GM19467 (cell line): ENCODE measurements at regions not wholly inside any gene's neighbourhood (a gene's known extent, or its start where the extent isn't known, plus 50 kb on each side); places are given as distances from the start of the nearest gene placed in this dataset.

Experiments used
- ATAC-seq: cut with Tn5 transposase; IDR thresholded peaks from one replicate; pipeline ENCODE4 v1.9.1; 2021; ENCODE audit warnings: mild to moderate bottlenecking, moderate library complexity; ENCODE audit not compliant: unreplicated experiment

DNA sequence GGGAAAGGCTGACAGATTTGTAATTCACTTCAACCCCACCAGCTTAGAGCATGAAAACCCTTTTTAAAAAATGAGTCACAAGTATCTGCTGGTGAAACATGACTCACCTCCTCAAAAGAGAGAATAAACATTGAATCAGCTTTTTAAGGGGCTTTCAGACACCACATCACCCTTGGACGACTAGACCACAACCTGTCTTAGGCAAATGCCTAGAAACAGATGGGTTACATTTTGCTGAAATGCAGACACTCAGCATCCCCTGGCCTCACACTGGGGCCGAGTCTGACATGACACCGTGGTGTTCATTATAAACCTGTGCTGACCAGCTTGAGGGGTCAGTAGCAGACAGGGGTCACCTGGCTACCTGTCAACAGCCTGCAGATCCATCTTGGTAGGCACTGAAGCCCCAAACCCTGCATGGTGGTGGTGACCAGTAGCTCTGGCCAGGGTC lies 175.3 kb upstream of the CST7 start:
- peak; percentile 62 for ATAC-seq

DNA sequence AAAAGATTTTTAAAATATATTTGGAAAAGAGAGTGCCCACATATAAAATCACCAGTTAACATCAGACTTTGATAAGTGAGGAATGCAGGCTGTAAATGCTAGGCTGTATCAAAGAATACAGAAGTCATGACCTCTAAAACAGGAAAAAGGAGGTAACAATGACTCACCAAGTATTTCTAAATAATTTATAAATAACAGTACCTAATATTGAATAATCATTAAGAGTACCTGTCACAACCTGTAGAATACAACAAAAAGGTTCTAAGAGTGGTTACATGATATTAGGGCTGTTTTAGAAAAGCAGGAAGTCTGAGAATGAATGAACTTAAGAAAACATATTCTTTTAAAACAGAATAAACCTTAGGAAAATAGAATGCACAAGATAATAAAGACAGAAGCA lies 173.1 kb upstream of the CST7 start:
- no peak for ATAC-seq

DNA sequence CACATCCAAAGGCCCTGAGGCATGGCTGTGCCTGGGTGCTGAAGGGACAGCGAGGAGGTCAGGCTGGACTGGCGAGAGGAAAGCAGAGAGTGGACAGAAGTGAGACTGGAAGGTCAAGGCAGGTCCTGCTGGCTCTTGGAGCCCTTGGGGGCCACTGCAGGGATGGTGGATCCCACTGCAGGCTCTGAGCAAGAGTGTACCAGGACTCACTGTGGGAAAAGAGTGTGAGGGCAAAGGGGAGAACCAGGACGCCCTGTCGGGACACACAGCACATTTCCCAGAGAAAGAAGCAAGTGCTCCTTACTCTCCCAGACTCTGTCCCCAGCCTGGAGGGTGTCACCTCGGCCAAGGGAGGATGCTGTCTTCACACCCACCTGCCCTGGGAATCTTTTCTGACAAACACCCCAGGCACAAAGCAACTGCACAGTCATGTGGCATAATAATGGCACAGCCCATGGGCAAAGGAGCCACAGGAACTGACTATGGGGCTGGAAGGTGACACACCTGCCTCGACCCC lies 172.3 kb upstream of the CST7 start:
- no peak for ATAC-seq

DNA sequence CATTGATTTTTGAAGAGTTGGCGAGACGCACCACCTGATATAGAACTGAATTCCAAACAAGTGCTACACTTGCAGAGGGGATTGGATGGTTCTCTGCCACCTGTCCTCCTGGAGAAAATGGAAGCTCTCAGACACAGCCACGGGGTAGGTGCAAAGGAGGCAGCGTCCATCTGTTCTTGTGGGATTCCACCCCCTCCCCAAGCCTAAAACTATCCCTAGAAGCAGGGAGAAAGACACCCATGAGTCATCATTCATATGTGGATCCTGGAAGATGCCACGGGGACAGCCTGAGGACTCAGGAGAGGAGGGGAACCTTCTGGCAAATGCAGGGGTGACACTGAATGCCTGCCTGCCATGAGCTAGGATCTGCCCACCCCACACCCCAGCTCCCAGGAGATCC lies 171.3 kb upstream of the CST7 start:
- ATAC-seq, result no peak

DNA sequence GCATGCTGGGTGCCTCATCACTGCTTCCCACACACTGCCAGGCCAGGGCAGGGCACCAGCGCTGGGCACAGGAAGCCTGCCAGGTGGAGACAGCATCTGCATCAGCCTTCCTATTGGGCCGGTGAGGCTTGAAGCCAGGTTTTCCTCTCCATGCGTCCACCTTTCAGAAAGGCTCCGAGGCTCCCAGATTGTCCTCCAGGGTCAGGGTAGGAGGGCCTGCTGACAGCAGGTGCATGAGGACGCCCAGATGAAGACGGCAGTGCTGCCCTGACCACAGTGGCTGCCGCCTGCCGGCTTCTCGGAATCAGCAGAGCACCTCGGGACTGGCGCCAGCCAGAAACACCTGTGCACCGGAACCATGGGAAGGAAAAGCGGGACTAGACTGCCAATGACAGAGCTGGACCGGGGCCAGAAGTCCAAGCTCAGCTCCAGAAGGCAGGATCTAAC lies 170.5 kb upstream of the CST7 start:
- no peak for ATAC-seq

DNA sequence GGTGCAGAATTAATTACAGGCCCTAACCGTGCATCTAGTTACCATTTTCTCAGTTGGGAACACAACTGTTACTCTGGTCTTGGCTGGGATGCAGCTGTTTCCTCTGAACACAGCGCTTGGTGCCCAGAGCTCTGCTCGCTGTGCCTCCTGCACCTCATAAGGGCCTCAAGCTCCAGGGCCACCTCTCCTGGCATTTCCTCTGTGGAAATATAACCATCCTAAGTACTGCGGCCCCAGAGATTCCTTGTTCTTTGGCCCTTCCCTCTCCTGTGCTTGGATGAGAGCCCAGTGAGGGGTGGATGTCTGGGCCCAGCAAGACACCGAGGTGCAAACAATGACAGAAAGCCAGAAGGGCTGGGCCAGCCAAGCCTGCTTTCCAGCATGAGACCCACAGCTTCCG lies 169.9 kb upstream of the CST7 start:
- no peak for ATAC-seq

- no peak for ATAC-seq
Measured at GRCh38 chr20:24779946-24780345, 169.1 kb upstream of the CST7 start.

DNA sequence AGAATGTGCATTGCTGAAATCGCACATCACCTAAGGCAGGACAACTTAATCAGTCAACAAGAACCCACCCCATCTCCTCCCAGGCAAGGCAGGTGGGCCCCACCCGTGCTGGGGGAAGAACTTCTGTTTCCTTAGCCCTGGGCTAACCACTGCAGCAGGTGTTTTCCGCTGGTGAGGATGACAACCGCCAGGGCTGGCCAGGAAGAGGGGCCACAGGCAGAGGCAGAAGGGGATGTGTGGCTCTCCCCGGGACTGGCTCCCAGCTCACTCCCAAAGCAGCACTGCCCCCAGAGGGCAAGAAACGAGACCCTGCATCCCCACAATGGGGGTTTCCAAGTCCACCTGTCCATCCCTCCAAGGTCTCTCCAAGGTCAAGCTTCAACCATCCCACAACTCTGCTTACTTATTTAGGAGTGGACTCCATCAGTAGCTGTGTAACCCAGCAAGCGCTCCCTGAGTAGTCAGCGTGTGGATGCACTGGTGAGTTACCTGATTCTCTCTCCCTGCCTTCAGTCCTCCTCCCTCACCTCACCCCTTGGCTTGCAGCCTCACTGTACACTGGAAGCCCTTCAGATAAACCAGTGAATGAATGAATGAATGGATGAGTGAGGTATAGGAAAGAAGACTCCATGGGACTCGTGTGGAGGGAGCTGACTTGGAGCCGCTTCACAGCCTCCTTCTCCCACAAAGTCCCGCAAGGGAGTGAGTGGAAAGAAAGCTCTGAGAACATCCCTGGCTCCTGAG lies 168.2 kb upstream of the CST7 start:
- ATAC-seq, result no peak

DNA sequence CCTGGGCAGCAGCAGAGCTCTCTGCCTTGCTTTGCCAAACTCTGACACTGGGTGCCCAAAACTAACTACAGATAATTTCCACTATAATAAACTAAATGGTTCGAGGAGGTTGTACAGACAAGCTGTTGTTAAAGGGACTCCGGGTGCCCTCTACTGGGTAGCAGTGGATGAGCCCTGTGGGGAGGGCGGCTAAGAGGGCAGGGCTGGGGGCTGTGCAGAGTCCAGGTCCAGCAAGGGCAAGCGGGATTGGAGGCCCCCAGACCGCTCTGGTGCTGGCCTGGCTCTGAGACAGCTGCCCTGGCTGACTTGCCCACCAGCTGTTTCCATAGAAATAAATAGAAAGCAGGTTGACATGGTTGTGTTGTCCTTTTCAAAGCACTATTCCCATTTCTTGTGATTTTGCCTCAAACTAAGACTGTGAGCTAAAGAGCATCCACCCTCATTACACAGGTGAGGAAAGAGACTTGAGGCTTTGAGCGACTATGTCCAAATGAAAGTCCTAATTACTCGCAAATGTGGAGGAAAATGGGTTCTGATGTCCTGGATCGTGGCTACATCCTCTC lies 167.6 kb upstream of the CST7 start:
- no peak for ATAC-seq

DNA sequence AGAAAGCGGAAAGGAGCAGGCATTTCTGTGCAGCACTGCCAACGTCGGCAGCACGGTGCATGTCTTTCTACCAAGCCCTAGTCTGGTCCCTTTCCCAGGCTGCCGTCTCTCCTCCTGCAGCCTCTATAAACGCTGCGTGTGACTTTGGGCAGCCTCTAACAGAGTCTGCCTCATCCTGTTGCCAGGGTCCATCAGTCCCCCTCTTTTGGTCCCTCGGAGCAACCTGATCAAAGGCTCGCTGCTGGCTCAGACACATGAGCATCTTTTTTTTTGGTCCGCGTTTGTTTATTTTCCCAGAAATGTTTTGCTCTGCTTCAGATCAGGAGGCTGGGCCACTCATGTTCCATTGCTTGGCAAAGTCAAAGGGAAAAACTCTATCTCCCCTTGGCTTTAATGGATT lies 166.8 kb upstream of the CST7 start:
- ATAC-seq, result no peak

DNA sequence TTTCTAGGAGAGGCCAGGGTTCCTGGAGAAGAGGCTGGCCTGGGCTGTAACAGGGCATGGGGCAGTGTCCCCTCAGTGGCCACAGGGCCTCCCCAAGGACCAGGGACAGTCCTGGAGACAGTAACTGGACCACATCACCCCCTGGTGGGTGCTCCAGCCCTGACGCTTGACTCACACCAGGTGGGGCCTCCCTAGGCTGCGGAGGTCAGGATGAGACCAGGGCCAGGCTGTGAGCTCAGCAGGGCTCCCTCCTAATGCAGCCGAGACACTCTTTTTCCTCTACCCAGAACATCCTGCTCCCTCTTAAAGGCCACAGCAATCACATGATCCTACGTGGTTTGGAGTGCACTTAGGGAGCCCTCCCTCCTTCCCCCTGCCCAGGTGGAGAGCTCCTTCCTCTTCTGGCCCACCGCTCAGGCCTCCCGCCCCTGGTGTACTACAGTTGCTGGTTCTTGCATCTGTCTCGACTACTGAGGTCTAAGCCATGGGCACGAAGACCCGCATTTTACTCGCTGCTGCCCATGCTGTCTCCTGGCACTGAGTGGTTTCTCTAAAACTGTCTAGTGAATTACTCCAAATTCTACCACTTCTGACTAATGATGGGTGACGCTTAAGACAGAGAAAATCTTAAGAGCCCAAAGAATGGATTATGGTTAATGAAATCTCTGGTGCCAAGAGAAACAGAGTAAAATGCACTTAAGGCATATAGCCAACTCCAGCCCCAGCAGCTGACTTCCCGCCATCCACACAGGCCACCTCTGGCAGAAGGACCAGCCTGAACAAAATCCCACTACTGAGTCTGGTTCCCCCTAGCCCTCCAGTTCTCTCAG lies 166.1 kb upstream of the CST7 start:
- ATAC-seq, result no peak

DNA sequence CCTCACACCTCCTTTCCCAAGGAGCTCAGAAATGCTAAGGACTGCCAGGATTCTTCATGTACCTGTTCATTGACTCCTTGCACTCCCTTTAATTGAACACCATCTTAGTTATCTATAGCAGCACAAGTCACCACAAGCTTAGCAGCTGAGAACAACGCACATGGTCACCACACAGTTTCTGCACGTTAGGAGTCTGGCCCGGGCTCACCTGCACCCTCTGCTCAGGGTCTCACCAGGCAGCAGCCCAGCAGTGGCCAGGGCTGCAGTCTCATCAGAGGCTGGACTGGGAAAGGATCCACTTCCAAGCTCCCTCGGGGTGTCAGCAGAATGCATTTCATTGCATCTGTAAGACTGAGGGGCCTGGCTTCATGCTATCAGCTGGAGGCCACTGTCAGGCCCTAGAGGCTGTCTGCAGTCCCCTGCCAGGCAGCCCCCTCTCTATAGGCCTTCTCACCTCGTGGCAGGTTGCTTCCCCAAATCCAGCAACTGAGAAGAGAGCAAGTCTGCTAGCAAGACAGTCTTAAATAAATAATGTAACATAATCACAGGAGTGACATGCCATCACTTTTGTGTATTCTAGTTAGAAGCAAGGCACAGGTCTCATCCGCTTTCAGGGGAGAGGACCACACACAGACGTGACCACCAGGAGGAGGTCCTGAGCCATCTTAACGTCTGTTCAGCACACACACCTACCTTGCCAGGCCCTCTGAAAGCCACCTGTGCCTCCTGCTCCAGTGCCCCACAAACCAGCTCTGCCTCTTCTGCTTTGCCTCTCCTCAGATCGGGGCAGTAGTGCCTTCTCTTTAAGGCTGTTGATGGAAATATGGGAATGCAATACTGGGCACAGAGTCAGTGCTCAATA lies 165.2 kb upstream of the CST7 start:
- ATAC-seq, result peak; percentile 50

DNA sequence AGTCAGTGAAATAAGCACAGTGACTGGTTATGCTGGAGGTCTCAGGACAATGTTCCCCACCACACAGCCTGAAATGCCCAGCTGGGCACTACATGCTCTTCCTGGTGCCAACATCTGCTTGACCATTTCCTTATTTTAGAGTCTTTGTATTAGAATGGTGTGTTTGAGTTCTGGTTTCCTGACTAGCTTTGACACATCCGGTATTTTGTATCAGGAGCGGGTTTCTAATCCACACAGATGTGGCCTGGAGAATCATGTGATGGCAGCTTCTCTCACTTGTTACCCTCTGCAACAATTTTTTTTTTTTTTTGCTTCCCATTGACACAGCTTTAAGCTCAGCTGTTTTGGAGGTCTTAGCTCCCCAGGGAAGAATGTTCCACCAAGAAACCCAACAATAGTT lies 164.5 kb upstream of the CST7 start:
- ATAC-seq, result peak; percentile 25

DNA sequence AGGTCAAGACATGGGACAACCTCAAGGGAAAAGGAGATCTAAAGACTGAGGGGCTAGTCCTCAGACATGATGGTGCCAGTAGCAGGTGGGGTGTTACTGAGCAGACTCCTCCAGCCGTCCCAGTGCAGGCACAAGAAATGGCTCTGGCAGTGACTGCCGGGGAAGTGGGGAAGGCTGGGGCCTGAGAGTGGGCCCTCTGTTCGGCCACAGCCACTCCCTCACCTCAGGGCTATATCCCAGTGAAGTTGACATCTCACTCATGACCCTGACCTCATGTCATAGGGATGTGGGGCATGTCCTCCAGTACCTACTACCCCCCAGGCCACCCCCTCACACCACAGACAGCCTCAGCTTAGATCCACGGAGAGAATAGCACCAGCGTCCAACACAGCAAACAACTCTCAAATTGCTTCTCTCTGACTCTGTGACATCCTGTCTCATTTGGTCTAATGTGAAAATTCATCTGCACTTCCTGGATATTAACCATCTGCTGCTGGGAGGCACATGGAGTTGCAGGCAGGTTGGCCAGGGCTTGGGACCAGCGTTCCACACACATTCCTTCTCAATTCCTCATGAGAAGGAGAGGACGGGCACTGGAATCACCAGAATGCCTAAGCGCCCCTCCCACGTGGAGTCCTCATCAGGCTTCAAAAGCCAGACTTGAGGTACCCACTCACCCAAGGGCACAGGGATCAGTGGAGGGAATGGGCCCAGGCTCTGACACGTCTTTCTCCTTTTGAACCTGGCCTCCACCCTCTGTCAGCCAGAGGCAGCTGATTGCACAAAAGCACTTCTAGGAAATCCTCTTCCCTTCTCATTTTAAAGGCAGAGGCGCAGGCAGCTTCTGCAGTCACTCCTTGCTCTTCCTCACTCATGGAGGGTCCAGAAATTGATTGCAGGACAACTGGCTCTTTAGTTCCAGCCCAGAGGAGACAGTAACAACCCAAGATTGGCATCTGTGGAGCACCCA lies 163.6 kb upstream of the CST7 start:
- no peak for ATAC-seq

- no peak for ATAC-seq
Measured at GRCh38 chr20:24786111-24786495, 163.0 kb upstream of the CST7 start.

GRCh38 chr20:24786646-24787045 lies 162.4 kb upstream of the CST7 start:
- no peak for ATAC-seq

- ATAC-seq, result no peak
Measured at GRCh38 chr20:24787071-24787470, 162.0 kb upstream of the CST7 start.

GRCh38 chr20:24787621-24788020 lies 161.4 kb upstream of the CST7 start:
- no peak for ATAC-seq

- no peak for ATAC-seq
Measured at GRCh38 chr20:24789877-24790276, 159.2 kb upstream of the CST7 start.
